KBM-7 (cell line): ENCODE measurements at regions not wholly inside any gene's neighbourhood (a gene's known extent, or its start where the extent isn't known, plus 50 kb on each side); places are given as distances from the start of the nearest gene placed in this dataset.
"Not testable (repeated sequence)": the region's sequence is repeated elsewhere in the genome, so short reads cannot be mapped to it uniquely, and the experiment has no call there.

Source experiments
- DNase-seq: peaks from one replicate; pipeline ENCODE4 v3.0.0-alpha.2; 2015
- in situ Hi-C: fragments of 300-500 bp; cut with MboI; formaldehyde crosslinking; loops from 2 replicates; pipeline ENCODE4 v1.14.3; 2020; ENCODE audit warnings: low sequenced_read_pairs, low pct_unique_long_range_greater_than_20kb, mixed read lengths

DNA sequence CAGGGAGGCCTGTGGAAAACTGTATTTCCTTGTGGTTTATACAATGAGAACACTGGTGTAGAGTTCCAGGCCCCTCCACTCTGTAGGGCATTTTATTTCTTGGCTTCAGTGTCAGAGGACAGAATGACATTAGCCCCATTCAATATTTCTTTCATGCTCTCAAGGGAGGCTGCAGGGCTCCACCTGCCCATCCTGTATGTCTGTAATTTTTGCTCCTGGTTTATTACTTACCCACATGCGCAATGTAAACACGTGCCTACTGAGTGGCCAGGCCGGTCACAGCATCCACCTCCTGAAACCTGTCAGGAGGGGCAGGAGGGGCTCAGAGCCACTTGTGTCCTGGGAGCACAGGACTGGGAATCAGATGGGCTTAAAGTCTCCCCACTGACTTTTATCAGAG lies 82.4 kb downstream of the GADD45G start:
- DNase-seq, result no peak

DNA sequence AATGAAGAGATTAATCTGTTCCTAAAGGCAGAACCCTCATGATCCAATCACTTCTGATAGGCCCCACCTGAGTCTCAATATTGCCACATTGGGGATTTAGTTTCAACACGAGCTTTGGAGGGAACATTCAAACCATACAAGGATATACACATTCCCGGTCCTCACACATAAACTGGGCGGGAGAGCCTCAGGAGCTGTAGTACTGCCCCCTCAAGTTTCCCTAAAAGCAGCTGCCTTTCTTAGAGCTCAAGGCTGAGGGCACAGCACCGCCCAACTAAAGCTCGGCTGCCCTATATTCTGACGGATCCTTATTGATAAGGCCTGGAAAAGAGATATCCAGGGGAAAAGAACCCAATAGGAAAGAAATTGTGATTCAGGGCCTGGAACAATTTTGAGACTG lies 83.0 kb downstream of the GADD45G start:
- in situ Hi-C loops, result no loop called here
- no peak for DNase-seq

More for the DNA sequence above, 82.4 kb downstream of the GADD45G start:
- in situ Hi-C loops, result no loop called here

DNA sequence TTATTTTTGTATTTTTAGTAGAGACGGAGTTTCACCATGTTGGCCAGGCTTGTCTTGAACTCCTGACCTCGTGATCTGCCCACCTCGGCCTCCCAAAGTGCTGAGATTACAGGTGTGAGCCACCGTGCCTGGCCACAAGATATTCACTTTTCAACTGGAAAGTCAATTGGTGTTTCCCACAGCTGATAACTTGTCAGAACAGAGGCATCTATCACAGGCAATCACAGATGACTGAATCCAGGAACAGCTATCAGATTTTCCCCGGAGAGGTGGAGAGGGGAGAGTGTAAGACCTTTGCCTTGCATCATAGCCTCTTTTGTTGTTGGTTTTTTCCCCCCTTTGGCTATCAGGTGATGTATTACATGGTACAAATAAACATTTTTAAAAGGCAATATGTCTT lies 84.5 kb downstream of the GADD45G start:
- in situ Hi-C loops, DNase-seq: not testable (repeated sequence)

DNA sequence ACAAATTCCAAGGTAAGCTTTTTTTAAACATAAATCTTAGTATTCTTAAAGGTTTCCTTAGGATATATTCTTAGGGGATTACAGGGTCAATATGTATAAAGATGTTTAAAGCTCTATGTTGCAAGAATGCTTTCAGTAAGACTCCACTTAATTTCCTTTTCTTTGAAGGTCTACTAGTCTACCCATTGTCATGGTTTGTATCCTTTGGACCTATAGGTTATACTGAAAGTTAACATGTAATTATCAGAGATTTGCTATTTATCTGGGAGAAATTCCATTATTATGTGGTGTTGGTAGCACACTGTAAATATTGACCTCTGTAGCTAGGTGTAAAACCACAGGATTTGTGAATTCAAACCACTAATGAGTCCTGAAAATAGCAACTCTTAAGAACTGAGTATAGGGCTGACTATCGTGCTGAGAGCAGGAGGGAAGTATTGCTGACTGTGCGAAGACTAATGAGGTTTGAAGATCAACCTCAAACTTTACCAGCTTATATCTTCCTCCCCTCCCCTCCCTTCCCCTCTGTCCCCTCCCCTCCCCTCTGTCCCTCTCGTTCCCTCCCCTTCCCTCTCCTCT lies 85.6 kb downstream of the GADD45G start:
- in situ Hi-C loops, result no loop called here
- no peak for DNase-seq

DNA sequence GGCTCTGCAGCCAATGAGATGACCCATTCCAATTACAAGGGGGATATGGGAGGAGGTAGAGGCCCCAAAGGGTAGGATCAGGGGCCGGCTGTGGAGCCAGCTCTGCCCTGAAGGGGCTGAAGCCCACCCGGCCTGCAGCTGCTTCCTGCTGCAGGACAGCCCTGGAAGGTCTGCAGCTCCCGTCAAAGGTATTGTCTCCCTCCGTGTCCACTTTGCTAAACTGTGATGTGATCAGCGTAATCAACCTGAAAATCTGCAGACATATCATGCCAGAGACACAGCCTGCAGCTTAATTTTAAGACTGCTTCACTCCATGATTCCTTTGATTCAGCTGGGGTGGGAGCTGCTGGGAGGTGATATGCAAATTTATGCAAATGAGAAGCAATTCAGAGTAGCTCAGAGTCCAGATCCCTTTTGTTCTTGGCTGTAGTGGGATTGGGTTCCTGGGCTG lies 90.7 kb downstream of the GADD45G start:
- no peak for DNase-seq
- in situ Hi-C loops, result no loop called here

DNA sequence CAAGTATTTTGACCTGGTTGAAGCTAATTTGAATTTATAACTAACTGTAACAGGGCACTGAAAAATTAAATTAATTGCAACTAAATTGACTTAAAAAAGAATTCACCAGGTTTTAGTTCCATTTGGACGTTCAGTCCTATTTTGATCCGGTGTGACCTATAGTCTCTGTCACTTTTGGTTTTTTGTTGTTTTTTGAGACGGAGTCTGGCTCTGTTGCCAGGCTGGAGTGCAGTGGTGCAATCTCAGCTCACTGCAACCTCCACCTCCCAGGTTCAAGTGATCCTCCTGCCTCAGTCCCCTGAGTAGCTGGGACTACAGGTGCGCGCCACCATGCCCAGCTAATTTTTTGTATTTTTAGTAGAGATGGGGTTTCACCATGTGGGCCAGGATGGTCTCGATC lies 91.2 kb downstream of the GADD45G start:
- in situ Hi-C loops, result not testable (repeated sequence)

DNA sequence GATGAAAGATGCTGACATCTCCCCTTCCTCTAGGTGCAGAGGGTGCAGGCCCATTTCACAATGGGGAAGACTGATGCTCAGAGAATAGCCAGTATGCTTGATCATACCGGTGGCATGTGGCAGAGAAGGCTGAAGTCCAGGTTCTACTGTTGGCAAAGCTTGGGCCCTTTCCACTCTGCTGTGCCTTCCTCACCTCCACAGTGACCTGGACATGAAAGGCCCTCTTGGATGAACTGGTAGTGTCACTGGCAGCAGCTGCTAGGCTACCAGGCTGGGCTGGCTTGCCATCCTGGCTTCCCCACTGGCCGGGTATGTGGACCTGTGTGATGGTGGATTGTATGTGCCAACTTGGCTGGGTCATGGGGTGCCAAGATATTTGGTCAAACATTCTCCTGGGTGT lies 92.0 kb downstream of the GADD45G start:
- in situ Hi-C loops, result no loop called here
- no peak for DNase-seq

More for the DNA sequence above, 91.2 kb downstream of the GADD45G start:
- DNase-seq, result not testable (repeated sequence)

DNA sequence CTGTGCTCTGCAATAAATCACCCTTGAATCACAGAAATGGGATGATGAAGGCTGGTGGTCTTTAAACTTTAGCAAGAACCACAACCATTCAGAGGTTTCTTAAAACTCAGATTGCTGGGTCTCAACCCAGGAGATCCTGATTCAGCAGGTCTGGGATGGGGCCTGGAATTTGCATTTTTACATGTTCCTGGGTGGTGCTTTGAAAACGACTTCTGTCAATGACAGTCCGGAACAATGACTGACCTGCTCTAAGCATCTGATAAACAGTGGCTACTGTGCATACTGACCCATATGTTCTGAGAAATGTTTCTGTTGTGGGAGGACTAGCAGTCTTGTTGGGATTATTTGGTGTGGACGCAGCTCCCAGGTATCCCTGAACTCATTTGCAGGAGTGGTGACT lies 92.7 kb downstream of the GADD45G start:
- in situ Hi-C loops, result no loop called here
- no peak for DNase-seq

DNA sequence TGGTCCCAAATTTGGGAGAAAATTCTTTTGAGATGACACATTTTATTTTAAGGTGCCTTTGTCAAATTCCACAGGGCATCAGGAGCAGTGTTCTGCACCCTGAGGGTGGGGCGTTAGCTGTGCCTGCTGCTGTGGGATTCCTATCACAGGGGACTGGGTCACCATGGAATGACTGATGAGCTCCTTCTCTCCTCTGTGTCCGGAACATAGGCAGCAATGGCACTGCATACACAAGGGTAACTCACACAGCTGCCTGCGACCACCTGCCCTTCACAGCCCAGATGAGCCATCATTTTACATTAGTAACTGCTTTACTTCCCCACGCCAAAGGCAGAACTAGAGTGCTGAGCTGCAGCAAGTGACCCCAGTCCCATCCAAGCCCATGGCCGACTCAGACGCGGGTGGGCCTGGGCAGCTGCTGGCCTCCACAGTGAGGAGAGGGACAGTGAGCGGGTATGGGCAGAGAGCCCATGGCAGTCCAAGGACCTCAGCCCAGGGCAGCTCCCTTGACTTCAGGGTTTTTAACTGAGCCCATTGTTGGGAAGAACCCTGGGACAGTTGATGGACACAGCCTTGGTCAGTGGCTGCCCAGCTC lies 93.7 kb downstream of the GADD45G start:
- no peak for DNase-seq
- in situ Hi-C loops, result no loop called here

DNA sequence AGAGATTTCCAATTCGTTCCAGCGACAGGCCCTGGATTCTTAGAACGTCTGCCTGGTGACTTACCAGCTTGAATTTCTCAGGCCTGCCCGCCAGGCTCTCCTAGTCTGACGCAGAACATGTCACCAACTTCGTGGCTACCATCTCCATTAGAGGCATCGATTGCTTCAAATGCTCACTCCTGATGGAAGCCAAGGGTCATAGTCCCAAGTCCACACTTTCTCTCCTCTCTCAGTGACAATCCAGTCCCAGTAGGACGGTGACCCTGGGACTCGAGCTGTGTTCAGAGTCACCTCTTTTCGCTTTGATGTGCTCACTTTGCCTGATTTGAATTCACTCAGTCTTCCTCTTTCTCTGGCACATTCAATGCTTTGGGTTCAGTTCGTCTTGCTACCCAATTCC lies 94.8 kb downstream of the GADD45G start:
- in situ Hi-C loops, result no loop called here
- no peak for DNase-seq

DNA sequence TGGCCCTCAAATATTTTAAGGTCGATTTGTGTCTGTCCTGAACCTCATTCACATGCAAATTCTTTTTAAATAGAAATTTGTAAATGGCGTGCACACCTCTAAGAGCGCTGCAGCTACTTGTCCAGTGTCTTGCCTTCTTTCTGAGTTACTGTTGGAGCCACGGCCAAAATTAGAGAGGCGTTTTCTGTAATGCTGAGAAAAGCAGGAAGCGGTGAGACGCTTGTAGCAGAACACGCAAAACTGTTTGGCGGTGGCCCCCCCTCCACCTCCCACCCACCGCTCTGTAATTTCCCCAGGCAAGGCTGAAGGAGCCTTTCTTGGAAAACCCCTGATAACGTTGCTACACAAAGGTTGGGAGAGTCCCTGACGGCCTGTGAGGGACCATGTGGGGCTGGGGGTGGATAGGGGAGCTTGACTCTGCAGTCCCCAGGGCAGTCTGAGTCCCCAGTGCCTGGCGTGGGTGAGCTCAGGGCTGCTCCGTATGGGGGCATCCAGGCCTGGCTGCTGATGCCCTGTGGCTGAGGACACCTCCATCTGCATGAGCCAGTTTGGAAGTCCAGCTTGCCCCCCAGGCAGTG lies 96.5 kb downstream of the GADD45G start:
- no peak for DNase-seq
- in situ Hi-C loops, result no loop called here

DNA sequence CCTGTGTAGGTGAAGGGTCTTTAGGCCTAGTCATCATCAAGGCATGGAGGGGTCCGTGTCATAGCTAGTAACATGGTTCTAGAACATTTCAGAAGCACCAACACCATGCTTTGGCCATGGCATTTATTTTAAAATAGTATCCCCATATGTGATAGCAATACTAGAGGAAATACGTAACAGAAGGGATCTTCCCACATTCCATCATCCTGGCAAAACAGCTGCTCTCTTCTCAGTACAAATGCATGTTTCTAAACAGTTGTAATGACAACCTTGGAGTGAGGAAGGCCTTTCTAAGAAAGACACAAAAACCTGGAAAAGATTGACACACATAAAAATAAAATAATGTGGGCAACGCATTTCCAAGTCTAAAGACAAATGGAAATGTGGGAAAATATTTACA lies 97.6 kb downstream of the GADD45G start:
- DNase-seq, result no peak
- in situ Hi-C loops, result no loop called here

DNA sequence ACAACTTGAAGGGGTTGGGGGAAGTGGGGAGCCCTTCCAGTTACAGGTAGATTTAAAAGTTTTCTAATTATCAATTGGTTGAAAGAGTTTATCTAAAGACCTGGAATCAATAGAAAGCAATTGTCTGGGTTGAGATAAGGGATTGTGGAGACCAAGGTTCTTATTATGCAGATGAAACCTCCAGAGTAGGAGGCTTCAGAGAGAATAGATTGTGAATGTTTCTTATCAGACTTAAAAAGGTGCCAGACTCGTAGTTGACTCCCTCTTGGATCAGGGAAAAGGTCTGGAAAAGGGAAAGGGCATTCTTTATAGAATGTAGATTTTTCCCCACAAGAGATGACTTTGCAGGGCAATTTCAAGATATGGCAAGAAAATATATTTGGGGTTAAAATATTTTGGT lies 100.8 kb downstream of the GADD45G start:
- in situ Hi-C loops, result no loop called here
- DNase-seq, result no peak

DNA sequence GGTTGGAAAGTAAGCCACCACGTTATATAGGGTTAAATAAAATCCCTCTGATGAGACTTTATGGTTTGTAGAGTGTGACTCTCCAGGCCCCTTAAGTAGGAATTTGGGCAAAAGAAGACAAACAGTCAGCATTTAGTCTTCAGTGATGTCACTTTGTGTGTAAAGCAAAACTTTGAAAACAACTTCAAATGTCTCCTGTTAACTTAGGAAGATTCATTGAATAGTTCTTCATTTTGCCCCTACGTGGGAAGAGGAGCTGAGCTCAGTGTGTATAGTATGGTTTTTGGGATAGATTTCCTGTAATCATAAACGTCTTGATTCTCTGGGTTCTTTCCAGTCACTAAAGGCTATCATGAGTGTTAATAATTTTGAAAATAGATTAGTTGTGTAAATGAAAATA lies 101.3 kb downstream of the GADD45G start:
- DNase-seq, result no peak
- in situ Hi-C loops, result no loop called here

DNA sequence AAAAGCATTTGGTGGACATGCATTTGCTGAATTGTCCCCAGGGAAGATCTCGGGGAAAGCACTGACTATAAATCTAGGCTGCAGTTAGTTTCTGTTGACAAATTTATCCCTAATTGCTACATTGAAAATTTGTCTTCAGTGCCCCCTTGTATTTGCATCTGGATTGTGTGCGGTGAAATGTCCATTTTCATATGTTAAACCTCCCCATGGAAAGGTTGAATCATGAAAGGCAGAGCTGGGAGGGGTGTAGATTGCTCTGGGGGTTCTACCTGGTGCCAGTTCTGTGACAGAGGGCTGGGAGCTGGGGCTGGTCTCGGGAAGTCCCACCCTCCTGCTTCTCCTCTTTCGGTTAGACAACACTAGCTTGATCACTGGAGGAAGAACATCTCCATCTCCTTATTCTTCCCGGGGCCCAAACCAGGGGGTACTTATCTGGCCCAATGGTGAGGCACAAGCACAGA lies 101.9 kb downstream of the GADD45G start:
- in situ Hi-C loops, result no loop called here
- no peak for DNase-seq

DNA sequence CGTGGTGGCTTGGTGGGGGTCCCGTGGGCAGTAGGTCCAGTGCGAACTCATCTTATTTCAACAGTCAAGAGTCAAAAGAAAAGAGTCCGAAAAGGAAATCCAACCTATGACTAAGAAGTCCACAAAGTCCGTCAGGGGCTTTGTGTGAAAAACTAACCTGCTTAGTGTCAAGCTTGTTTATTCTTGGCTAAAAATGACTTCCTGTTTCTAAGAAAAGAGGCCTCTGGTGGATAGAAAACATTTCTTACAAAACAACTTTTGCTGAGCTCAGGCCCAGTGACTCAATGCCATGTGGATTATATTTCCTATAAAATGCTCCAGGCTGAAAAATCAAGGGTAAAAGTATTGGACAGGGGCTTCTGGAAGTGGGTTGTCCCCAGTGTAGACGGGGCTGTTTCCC lies 105.9 kb downstream of the GADD45G start:
- in situ Hi-C loops, result no loop called here

DNA sequence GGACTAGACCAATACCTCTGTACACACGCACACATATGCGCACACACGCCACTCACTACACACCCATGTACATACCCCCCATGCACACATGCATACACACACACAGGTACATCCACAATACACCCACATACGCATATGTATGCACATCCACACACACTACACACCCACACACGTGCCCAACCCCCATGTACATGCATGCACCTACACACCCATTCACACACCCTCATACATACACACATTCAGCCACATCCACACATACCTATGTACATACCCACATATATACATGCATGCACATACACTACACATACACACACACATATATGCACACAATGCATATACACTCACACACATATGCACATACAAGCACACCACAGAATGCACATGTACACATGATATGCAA lies 107.1 kb downstream of the GADD45G start:
- DNase-seq, result no peak
- in situ Hi-C loops, result no loop called here

More for the DNA sequence above, 105.9 kb downstream of the GADD45G start:
- DNase-seq, result no peak

DNA sequence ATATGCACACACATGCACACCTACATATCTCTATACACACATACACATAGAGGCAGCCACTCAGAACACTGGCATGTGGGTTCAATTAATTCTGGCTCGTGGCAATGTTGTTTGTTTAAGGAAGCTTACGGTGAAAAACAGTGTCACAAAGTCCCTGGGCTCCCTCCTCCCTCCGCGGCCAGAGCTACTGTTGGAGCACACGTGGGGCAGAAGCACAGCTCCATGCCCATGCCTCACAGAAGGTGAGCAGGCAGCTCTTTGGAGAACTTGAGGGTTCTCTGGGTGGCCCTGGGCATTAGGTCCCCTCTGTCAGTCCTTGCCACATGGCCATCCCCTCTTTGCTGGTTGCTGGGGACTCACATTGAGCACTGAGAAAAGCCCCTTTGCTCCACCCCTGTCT lies 107.5 kb downstream of the GADD45G start:
- no peak for DNase-seq
- in situ Hi-C loops, result no loop called here

DNA sequence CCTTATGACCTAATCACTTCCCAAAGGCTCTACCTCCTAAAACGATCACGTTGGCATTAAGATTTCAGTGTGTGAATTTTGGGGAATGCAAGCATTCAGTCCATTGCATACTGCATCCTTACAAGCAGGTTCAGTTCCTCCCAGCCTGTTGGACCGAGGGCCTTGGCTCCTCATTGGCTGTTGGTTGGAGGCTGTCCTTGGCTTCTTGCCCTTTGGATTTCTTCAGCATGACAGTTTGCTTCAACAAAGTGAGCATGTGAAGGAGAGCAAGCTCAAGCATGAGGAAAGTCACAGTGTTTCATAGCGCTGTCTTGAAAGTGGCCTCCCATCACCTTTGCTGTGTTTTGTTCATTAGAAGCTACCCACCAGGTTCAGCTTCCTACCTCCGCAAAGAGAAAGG lies 109.5 kb downstream of the GADD45G start:
- in situ Hi-C loops, result no loop called here
- no peak for DNase-seq

DNA sequence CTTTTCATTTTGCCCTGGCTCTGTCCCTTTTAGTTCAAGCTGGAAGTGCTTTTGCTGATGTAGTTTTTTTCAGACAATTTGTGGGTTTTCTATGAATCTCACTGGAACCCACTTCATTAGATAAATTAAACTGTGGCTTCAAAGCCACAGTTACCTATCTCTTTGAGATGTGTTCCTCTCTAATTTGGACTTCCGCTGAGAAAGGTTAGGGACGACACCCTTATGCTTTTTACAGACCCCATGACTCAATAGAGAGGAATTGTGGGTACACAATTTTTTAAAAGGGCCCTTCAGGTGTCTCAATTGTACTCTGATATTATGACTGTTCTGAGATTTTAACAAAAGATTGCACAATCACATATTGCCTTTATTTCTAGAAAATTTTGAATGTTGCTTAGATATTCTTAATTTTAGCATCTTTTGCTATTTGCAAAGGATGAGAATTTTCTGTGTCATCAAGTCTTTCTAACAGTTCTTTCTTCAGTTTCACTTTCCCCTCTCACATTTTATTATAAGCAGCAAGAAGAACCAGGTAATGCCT lies 110.6 kb downstream of the GADD45G start:
- no peak for DNase-seq
- in situ Hi-C loops, result no loop called here

DNA sequence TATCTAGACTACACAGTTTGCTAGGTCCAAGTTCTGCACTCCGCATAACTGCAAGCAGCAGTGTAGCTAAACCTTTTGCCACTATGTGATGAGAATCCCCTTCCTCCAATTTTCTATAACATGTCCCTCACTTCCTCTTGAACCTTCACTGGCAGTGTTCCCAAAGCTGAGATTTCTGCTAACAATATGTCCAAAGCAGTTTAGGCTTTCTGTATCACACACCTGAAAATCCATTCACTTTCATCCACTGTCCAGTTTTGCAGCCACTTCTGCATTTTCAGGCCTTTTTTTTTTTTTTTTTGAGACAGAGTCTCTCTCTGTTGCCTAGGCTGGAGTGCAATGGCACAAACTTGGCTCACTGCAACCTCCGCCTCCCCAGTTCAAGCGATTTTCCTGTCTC lies 111.1 kb downstream of the GADD45G start:
- in situ Hi-C loops, result no loop called here
- DNase-seq, result no peak
